SK-N-SH (cell line): ENCODE measurements at regions not wholly inside any gene's neighbourhood (a gene's known extent, or its start where the extent isn't known, plus 50 kb on each side); places are given as distances from the start of the nearest gene placed in this dataset.

ENCODE experiments used
- CTCF ChIP-seq: fragments of 200-600 bp; sonication (generic); IDR thresholded peaks from 2 replicates; pipeline ENCODE4 v1.6.1; 2017; ENCODE audit warnings: antibody characterized with exemption, mild to moderate bottlenecking, moderate library complexity
- FOXM1 ChIP-seq: IDR thresholded peaks from 2 replicates; pipeline ENCODE4 v1.4.0; 2012; ENCODE audit warnings: low read depth, mild to moderate bottlenecking
- JUND ChIP-seq: IDR thresholded peaks from 2 replicates; pipeline ENCODE4 v1.4.0; 2012
- POLR2AphosphoS5 ChIP-seq: IDR thresholded peaks from 2 replicates; pipeline ENCODE4 v1.6.1; 2012; ENCODE audit warnings: low read depth, low read length
- RAD21 ChIP-seq: IDR thresholded peaks from 2 replicates; pipeline ENCODE4 v1.6.1; 2012; ENCODE audit warnings: mild to moderate bottlenecking, low read length
- RCOR1 ChIP-seq: fragments of 150-350 bp; IDR thresholded peaks from 2 replicates; pipeline ENCODE4 v1.6.1; 2017; ENCODE audit warnings: antibody characterized with exemption, low read length
- TCF12 ChIP-seq: IDR thresholded peaks from 2 replicates; pipeline ENCODE4 v1.4.0; 2012

GRCh38 chr4:26161030-26161824 lies 159.6 kb upstream of the RBPJ start:
- TF ChIP-seq CTCF: peak; percentile 25; the same call in 1 of the 2 replicates
- TF ChIP-seq TCF12: no peak
- no peak for TF ChIP-seq RCOR1
- no peak for TF ChIP-seq FOXM1
- TF ChIP-seq POLR2AphosphoS5: no peak
- no peak for TF ChIP-seq JUND
- TF ChIP-seq RAD21: peak; percentile 67
